ENCODE measurements at regions not wholly inside any gene's neighbourhood (a gene's known extent, or its start where the extent isn't known, plus 50 kb on each side); places are given as distances from the start of the nearest gene placed in this dataset.

GRCh38 chr2:18674309-18674708 is 84.9 kb upstream of the NT5C1B start:
- H3K4me3 ChIP-seq (ENCODE audit: low read depth, low read length), result no peak overlapping the region
- TF ChIP-seq, protein P1, sequence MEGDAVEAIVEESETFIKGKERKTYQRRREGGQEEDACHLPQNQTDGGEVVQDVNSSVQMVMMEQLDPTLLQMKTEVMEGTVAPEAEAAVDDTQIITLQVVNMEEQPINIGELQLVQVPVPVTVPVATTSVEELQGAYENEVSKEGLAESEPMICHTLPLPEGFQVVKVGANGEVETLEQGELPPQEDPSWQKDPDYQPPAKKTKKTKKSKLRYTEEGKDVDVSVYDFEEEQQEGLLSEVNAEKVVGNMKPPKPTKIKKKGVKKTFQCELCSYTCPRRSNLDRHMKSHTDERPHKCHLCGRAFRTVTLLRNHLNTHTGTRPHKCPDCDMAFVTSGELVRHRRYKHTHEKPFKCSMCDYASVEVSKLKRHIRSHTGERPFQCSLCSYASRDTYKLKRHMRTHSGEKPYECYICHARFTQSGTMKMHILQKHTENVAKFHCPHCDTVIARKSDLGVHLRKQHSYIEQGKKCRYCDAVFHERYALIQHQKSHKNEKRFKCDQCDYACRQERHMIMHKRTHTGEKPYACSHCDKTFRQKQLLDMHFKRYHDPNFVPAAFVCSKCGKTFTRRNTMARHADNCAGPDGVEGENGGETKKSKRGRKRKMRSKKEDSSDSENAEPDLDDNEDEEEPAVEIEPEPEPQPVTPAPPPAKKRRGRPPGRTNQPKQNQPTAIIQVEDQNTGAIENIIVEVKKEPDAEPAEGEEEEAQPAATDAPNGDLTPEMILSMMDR (IDR thresholded peaks at IDR 0.05; ENCODE audit: control insufficient read depth, extremely low read depth, insufficient read depth), result no peak
- no peak for DNase-seq (ENCODE audit: low read depth)

DNA sequence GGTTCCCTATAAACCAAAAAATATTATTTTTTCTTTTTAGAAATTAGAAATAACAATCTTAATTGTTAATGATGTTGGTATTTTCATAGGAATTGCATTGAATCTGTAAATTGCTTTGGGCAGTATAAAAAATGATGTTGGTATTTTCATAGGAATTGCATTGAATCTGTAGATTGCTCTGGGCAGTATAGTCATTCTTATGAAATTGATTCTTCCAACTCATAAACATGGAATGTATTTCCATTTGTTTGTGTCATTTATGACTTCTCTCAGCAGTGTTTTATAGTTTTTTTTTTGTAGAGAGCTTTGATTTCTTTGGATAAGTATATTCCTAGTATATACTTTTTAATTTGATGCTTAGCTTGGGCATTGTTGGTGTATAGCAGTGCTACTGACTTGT is 82.0 kb upstream of the NT5C1B start:
- no peak overlapping the region for H3K4me3 ChIP-seq (ENCODE audit: low read depth, low read length)
- TF ChIP-seq, protein P1 (IDR thresholded peaks at IDR 0.05; ENCODE audit: control insufficient read depth, extremely low read depth, insufficient read depth), result no peak
- DNase-seq (ENCODE audit: low read depth), result no peak

GRCh38 chr2:18668221-18668620 is 78.9 kb upstream of the NT5C1B start:
- H3K4me3 ChIP-seq (ENCODE audit: low read depth, low read length), result no peak overlapping the region
- TF ChIP-seq, protein P1 (IDR thresholded peaks at IDR 0.05; ENCODE audit: control insufficient read depth, extremely low read depth, insufficient read depth), result no peak
- DNase-seq (ENCODE audit: low read depth), result no peak

DNA sequence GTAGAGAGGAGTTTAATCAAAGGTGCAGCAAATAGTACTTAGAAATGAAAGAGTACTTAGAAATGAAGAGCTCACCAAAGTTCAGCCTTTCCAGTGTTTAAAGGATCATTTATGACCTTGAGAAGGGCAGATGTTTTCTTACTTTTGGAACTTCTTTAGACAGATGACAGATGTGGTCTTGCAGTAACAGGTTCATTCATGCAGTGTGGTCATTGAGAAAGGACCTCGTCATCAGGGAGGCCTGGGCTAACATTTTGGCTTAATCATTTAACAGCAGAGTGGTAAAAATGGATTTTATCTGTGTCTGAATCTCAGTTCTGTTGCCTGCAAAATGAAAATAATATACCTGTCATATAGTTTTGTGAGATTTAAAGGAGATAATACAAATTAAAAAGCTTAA is 75.1 kb upstream of the NT5C1B start:
- TF ChIP-seq, protein P1 (IDR thresholded peaks at IDR 0.05; ENCODE audit: control insufficient read depth, extremely low read depth, insufficient read depth), result no peak
- no peak overlapping the region for H3K4me3 ChIP-seq (ENCODE audit: low read depth, low read length)
- DNase-seq (ENCODE audit: low read depth), result no peak

- H3K4me3 ChIP-seq (ENCODE audit: low read depth, low read length), result no peak overlapping the region
- TF ChIP-seq, protein P1 (IDR thresholded peaks at IDR 0.05; ENCODE audit: control insufficient read depth, extremely low read depth, insufficient read depth), result no peak
- no peak for DNase-seq (ENCODE audit: low read depth)
Measured at GRCh38 chr2:18663861-18664260, 74.5 kb upstream of the NT5C1B start.

GRCh38 chr2:18662689-18663088 is 73.3 kb upstream of the NT5C1B start:
- TF ChIP-seq, protein P1 (IDR thresholded peaks at IDR 0.05; ENCODE audit: control insufficient read depth, extremely low read depth, insufficient read depth), result no peak
- no peak for DNase-seq (ENCODE audit: low read depth)
- H3K4me3 ChIP-seq (ENCODE audit: low read depth, low read length), result no peak overlapping the region

GRCh38 chr2:18659915-18660314 is 70.5 kb upstream of the NT5C1B start:
- H3K4me3 ChIP-seq (ENCODE audit: low read depth, low read length), result no peak overlapping the region
- DNase-seq (ENCODE audit: low read depth), result no peak
- TF ChIP-seq, protein P1 (IDR thresholded peaks at IDR 0.05; ENCODE audit: control insufficient read depth, extremely low read depth, insufficient read depth), result no peak
